NOMO-1 treated with DMSO at 0.1 percent for 48 hours (cell line): ENCODE measurements at regions not wholly inside any gene's neighbourhood (a gene's known extent, or its start where the extent isn't known, plus 50 kb on each side); places are given as distances from the start of the nearest gene placed in this dataset.

Experiments
- DNase-seq: peaks from one replicate; lab custom pipeline; 2025; ENCODE audit not compliant: unreplicated experiment; lab: John Stamatoyannopoulos, UW

DNA sequence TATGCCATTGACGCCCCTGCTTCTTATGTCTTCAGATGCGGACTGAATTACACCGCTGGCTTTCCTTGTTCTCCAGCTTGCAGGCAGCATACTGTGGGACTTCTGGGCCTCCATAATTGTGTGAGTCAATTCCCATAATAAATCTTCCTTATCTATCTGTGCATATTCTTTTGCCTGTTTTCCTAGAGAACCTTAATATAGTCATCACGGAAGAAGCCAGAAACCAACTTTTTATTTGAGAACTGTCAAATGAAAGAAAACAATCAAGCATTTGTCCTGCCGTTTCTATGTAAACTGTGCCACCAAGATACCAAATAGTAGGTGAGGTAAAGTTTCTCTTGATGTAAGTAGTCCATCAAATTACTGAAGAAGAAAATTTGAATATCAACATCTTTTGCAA lies 51.8 kb upstream of the B3GALNT1 start:
- no peak for DNase-seq

DNA sequence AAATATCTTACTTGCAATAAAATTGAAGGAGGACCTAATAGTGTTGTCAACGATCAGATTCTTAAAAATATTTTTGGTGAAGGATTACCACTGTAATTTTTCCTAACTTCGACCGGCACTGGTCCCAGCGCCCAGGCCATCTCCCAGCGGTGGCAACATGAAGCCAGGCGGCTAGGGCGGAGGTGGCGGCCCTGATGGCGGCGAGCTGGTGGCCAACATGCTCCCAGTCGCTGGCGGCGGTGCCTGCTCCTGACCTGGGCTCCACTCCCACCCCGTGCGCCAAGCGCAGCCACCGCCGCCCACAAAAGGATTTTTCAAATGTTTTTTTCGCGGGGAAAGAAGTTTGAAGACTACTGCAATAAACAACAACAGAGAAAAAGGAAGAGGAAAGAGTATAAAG lies 56.5 kb upstream of the B3GALNT1 start:
- no peak for DNase-seq

DNA sequence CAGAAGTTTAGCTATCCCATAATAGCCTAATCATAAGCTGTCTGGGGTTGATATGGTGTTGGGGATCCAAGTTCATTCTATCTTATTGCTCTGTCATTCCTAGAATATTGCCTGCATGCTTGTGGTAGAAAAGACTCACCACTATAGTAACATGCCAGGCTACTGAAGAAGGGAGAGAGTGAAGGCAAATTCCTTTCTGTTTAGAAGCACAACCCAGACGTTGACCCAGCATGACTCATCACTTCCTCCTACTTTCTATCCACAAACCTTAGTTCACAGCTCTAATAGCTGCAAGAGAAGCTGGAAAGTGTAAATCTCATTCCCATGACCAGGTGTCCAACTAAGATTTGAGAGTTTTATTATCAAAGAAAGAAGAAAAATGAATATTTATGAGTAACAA lies 57.8 kb upstream of the NMD3 start:
- DNase-seq: peak; percentile 32

DNA sequence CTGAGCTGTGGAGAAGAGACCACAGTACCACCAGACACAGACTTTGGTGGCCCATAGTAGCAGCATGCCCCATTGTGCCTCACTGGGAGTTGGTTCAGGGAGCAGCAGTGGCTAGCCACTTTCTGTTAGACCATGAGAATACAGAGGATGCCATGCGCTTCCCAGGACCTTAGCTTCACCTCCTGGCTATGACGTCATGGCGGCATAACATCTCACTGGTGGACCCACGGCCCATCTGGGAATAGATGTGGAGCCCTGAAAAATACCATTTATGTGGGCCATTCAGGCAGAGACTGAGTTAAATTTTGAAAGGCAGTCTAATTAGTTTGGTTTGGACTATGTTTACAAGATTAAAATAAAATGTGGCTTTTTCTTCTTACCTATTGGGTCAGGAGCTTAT lies 55.1 kb upstream of the NMD3 start:
- DNase-seq: no peak

DNA sequence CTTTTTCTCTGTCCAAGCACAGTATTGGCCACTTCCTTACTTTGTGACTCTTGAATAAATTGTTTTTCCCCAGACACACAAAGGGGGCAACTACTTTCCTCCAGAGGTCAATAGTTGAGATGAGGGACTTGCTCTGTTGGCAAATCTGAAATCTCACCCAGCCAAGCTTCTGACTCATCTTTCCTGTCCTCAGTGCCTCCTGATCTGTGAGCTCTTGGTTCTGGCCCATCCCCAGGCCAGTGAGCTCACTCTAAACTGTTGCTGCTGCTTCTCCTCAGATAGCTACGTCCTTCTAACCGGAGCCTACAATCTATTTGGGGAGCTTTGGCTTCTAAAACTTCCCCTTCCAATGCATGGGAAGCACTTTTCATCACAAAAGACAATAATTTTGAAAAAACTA lies 50.0 kb upstream of the NMD3 start:
- peak; percentile 12 for DNase-seq
